ENCODE measurements at regions not wholly inside any gene's neighbourhood (a gene's known extent, or its start where the extent isn't known, plus 50 kb on each side); places are given as distances from the start of the nearest gene placed in this dataset.
"Not testable (repeated sequence)": the region's sequence is repeated elsewhere in the genome, so short reads cannot be mapped to it uniquely, and the experiment has no call there.

DNA sequence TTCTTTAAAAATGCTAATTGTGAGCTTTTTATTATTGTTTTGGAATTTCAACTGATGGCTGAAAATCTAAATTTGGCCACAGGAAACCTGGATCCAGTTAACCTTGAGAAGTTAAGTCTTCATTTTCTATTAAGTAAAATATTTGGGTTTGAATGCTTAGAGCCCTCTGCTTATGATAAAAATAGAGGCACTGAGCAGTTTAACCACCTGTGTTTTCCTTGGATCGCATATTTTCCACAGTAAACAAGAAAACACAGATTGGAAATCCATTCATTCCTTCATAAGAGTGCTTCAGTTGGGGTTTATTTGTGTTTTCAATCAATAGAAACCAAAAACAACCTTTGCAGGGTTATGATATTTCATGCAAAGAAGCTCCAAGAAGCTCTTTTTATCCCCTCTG is 77.2 kb upstream of the HES1 start:
- Histone ChIP-seq H3K27ac (peak overlapping the region in 1 of 4 donors; percentile 7), H3K9me3 (no peaks in the 10 kb centered on the region), H3K27me3 (no peaks in the 10 kb centered on the region), H3K4me1 (peaks cover 16 to 31% (median 23%) of the 10 kb centered on the region in 3 donors), H3K4me3 (peak overlapping the region in 1 of 4 donors; percentile 60), H3K36me3 (no peaks in the 10 kb centered on the region)
- DNase-seq, result no peak
- TF ChIP-seq POLR2A (IDR thresholded peaks at IDR 0.05), result no peak
- TF ChIP-seq, protein P1, sequence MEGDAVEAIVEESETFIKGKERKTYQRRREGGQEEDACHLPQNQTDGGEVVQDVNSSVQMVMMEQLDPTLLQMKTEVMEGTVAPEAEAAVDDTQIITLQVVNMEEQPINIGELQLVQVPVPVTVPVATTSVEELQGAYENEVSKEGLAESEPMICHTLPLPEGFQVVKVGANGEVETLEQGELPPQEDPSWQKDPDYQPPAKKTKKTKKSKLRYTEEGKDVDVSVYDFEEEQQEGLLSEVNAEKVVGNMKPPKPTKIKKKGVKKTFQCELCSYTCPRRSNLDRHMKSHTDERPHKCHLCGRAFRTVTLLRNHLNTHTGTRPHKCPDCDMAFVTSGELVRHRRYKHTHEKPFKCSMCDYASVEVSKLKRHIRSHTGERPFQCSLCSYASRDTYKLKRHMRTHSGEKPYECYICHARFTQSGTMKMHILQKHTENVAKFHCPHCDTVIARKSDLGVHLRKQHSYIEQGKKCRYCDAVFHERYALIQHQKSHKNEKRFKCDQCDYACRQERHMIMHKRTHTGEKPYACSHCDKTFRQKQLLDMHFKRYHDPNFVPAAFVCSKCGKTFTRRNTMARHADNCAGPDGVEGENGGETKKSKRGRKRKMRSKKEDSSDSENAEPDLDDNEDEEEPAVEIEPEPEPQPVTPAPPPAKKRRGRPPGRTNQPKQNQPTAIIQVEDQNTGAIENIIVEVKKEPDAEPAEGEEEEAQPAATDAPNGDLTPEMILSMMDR (IDR thresholded peaks at IDR 0.05), result no peak
- WGBS, 2 donors, result 65 to 86% methylated on average over 1 of the region's 1 CpG
- intact Hi-C loops (cut with DNase I), result no loop called here

DNA sequence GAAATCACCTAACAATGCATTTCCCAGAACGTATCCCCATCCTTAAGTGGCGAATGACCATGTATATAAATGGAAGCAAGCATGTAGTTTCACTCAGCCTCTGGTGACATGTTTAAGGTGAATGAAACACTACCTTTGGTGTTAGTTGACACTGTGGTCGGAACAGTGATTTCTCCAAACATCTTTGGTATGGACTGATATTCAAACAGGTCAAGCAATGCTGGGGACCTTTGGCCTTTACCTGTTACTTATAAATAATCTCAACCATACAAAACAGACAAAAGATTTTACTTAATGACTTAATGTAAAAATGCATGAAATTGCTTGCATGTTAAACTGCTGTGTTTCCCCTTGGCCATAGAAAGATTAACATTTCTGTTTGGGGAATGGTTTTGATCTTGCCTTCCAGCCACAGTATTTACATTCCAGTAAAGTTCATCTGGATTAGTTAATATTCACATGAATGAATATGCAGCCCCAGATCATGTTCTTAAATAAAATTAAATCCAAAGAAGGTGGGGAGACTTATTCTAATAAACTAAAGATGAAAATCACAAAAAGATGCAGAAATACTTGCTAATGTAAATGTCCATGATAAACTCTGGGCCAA is 74.4 kb upstream of the HES1 start:
- intact Hi-C loops (cut with DNase I), result no loop called here
- H3K27me3 ChIP-seq, result no peaks in the 10 kb centered on the region
- H3K4me1 ChIP-seq, result peaks cover 15 to 25% (median 23%) of the 10 kb centered on the region in 3 donors
- no peaks in the 10 kb centered on the region for H3K36me3 ChIP-seq
- 76 to 94% methylated on average over 3 of the region's 3 CpGs for WGBS, 2 donors
- H3K27ac ChIP-seq, result no peak overlapping the region
- no peak for DNase-seq
- no peak overlapping the region for H3K4me3 ChIP-seq
- no peaks in the 10 kb centered on the region for H3K9me3 ChIP-seq
- TF ChIP-seq, protein P1 (IDR thresholded peaks at IDR 0.05), result no peak
- TF ChIP-seq POLR2A (IDR thresholded peaks at IDR 0.05), result no peak

DNA sequence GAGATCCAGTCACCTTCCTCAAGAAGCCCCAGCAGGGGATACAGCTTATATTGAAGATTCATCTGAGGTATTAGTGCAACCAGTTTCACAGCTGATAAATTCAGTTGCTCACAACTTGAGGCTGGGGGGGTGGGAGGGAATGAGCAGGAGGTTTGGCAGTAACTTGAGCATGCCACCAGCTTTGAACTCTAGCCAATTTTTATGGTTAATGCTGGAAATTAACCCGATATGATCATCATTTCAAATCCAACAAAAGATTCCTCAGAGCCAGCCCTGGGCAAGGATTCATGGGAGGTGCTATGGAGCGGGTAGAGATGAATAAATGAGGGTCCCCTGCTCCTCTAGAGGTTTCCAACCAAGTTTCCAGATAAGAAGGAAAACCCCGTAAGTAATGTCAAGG is 73.1 kb upstream of the HES1 start:
- Histone ChIP-seq H3K4me3 (no peak overlapping the region), H3K27me3 (no peaks in the 10 kb centered on the region), H3K36me3 (no peaks in the 10 kb centered on the region), H3K9me3 (no peaks in the 10 kb centered on the region), H3K4me1 (peaks cover 10 to 12% (median 11%) of the 10 kb centered on the region in 3 donors), H3K27ac (no peak overlapping the region)
- TF ChIP-seq, protein P1 (IDR thresholded peaks at IDR 0.05), result no peak
- no peak for TF ChIP-seq POLR2A (IDR thresholded peaks at IDR 0.05)
- no peak for DNase-seq
- 74% methylated on average over 3 of the region's 3 CpGs for WGBS, 2 donors
- intact Hi-C loops (cut with DNase I), result no loop called here

DNA sequence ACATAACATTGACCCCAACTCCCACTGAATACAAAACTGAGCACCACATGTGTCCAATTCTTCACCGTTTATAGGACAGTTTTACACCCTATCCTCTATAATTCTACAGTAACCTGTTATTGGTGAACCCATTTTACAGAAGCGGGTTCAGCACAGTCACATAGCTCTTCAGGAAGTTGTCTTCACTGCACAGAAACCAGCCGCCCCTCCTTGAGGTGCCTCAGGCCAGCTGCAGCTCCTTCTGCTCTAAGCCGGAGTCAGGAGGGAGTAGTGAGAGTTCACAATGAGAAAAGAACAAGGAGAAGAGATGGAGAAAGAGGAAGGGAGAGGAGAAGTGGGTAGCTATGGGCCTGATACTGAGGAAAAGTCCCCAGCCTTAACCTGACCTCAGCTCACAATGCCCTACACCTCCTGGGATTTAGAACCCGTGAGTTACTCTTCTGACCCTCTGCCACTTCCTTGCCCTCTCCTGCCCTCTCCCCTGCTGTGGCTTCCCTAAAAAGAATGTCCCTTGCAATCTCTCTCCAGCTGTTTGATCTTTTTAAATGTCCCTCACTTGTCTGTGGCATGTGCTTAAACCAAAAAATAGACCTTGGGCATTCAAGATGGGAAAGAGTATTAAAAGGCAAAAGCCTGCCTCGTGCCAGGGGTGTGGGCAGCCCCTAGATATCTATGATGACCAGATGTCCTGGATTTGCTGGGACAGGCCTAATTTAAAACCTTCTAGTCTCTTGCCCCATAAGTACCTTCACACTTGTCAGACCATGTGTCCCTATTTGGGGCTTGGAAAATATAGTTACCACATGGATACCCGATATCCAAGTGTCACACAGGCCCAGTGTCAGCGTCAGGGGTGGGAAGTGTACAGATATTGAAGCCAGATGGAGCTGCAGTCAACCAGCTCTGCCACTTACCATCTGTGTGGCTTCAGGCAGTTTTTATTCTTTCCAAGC is 71.3 kb upstream of the HES1 start:
- no peak overlapping the region for H3K4me3 ChIP-seq
- no peaks in the 10 kb centered on the region for H3K36me3 ChIP-seq
- no peak for DNase-seq
- H3K9me3 ChIP-seq, result no peaks in the 10 kb centered on the region
- H3K27me3 ChIP-seq, result no peaks in the 10 kb centered on the region
- intact Hi-C loops (cut with DNase I), result no loop called here
- WGBS, 2 donors, result 88 to 93% methylated on average over 6 to 8 of the region's 8 CpGs
- TF ChIP-seq POLR2A (IDR thresholded peaks at IDR 0.05), result no peak
- TF ChIP-seq, protein P1 (IDR thresholded peaks at IDR 0.05), result no peak
- H3K4me1 ChIP-seq, result peaks cover 0 to 1% (median under 1%) of the 10 kb centered on the region in 3 donors
- H3K27ac ChIP-seq, result no peak overlapping the region

DNA sequence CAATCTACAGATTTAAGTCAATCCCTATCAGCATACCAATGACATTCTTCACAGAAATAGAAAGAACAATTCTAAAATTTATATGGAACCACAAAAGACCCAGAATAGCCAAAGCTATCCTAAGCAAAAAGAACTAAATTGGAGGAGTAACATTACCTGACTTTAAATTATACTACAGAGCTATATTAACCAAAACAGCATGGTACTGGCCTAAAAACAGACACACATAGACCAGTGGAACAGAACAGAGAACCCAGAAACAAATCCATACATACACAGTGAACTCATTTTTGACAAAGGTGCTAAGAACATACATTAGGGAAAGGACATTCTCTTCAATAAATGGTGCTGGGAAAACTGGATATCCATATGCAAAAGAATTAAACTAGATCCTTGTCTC is 68.6 kb upstream of the HES1 start:
- peaks cover 16 to 24% (median 19%) of the 10 kb centered on the region in 3 donors for H3K4me1 ChIP-seq
- DNase-seq; H3K9me3 ChIP-seq; intact Hi-C loops (cut with DNase I); H3K27ac ChIP-seq; H3K4me3 ChIP-seq; H3K36me3 ChIP-seq; H3K27me3 ChIP-seq: not testable (repeated sequence)

Data from esophagus squamous epithelium (tissue), 5 donors.